K562 (cell line): ENCODE measurements at regions not wholly inside any gene's neighbourhood (a gene's known extent, or its start where the extent isn't known, plus 50 kb on each side); places are given as distances from the start of the nearest gene placed in this dataset.

ENCODE experiments used
- GTF3C2 ChIP-seq: IDR thresholded peaks from 3 replicates; pipeline ENCODE4 v1.6.1; 2011; ENCODE audit warnings: borderline replicate concordance, mild to moderate bottlenecking, moderate library complexity; ENCODE audit not compliant: insufficient read length; ENCODE audit errors: extremely low read depth
- HDAC1 ChIP-seq, 2 experiments: fragments of 450-650 bp; IDR thresholded peaks; 2 replicates each; pipeline ENCODE4 v1.6.1; 2016 to 2017; ENCODE audit warnings: inconsistent platforms in 1 of 2, mild to moderate bottlenecking in 1 of 2, moderate library complexity in 1 of 2
- HMGN3 ChIP-seq: IDR thresholded peaks from 2 replicates; pipeline ENCODE4 v1.6.1; 2011; ENCODE audit warnings: borderline replicate concordance, low read depth, mild to moderate bottlenecking, mixed read lengths, low read length; ENCODE audit not compliant: insufficient read length; ENCODE audit errors: extremely low read depth
- ZNF311 ChIP-seq: fragments of 250-450 bp; sonication (Bioruptor Pico); IDR thresholded peaks from 2 replicates; pipeline ENCODE4 v1.4.0; 2020; ENCODE audit warnings: mild to moderate bottlenecking, moderate library complexity
- ZNF398 ChIP-seq: fragments of 250-450 bp; sonication (Bioruptor Pico); IDR thresholded peaks from 2 replicates; pipeline ENCODE4 v1.8.0; 2021; ENCODE audit warnings: moderate library complexity, mild to moderate bottlenecking, inconsistent platforms

GRCh38 chr13:47835470-47836228 is 165.4 kb downstream of the SUCLA2 start (continued):
- TF ChIP-seq ZNF398 = no peak
- no peak for TF ChIP-seq HMGN3
- TF ChIP-seq GTF3C2 = no peak
- TF ChIP-seq HDAC1 (IDR thresholded peaks at IDR 0.05) = no peak
- TF ChIP-seq ZNF311 (CRISPR knock-in tag) = no peak
